H9 (cell line): ENCODE measurements at regions not wholly inside any gene's neighbourhood (a gene's known extent, or its start where the extent isn't known, plus 50 kb on each side); places are given as distances from the start of the nearest gene placed in this dataset.

Experiments used
- DNase-seq: peaks from one replicate; pipeline ENCODE4 v3.0.0-alpha.2; 2017
- H2AFZ ChIP-seq: one replicate; pipeline ENCODE4 v1.6.1; 2013; ENCODE audit warnings: mild to moderate bottlenecking, low read length, control low read depth, moderate library complexity
- H2AK5ac ChIP-seq: 2 replicates; pipeline ENCODE4 v1.6.1; 2013; ENCODE audit warnings: low read length, control low read depth, mixed read lengths; ENCODE audit not compliant: insufficient read length
- H2BK120ac ChIP-seq: one replicate; pipeline ENCODE4 v1.6.1; 2013; ENCODE audit warnings: low read depth, mild to moderate bottlenecking, low read length, control low read depth, inconsistent platforms; ENCODE audit not compliant: poor library complexity, severe bottlenecking
- H2BK12ac ChIP-seq: 2 replicates; pipeline ENCODE4 v1.6.1; 2013; ENCODE audit warnings: low read length, control low read depth, mixed read lengths, low read depth; ENCODE audit not compliant: insufficient read length
- H2BK15ac ChIP-seq: 2 replicates; pipeline ENCODE4 v1.6.1; 2013; ENCODE audit warnings: low read depth, low read length, control low read depth
- H2BK20ac ChIP-seq: one replicate; pipeline ENCODE4 v1.6.1; 2013; ENCODE audit warnings: low read depth, mild to moderate bottlenecking, low read length, control low read depth, inconsistent platforms; ENCODE audit not compliant: poor library complexity, severe bottlenecking
- H2BK5ac ChIP-seq: 2 replicates; pipeline ENCODE4 v1.6.1; 2013; ENCODE audit warnings: low read length, control low read depth, mixed read lengths; ENCODE audit not compliant: insufficient read length
- H3K14ac ChIP-seq: 2 replicates; pipeline ENCODE4 v1.6.1; 2013; ENCODE audit warnings: low read length, control low read depth; ENCODE audit not compliant: insufficient read depth
- H3K18ac ChIP-seq: 2 replicates; pipeline ENCODE4 v1.6.1; 2013; ENCODE audit warnings: low read depth, mild to moderate bottlenecking, mixed read lengths, low read length, control low read depth; ENCODE audit not compliant: insufficient read length
- H3K23ac ChIP-seq: 2 replicates; pipeline ENCODE4 v1.6.1; 2013; ENCODE audit warnings: low read length, control low read depth, mixed read lengths, low read depth; ENCODE audit not compliant: insufficient read length
- H3K23me2 ChIP-seq: 2 replicates; pipeline ENCODE4 v1.6.1; 2013; ENCODE audit warnings: low read depth, mild to moderate bottlenecking, mixed read lengths, low read length, control low read depth; ENCODE audit not compliant: insufficient read length, poor library complexity, severe bottlenecking
- H3K27ac ChIP-seq: 2 replicates; pipeline ENCODE4 v1.5.1; 2013; ENCODE audit warnings: low read length, control low read depth, mixed read lengths, low read depth; ENCODE audit not compliant: insufficient read length
- H3K27me3 ChIP-seq: 2 replicates; pipeline ENCODE4 v1.6.1; 2013; ENCODE audit warnings: low read length, control low read depth, inconsistent platforms; ENCODE audit not compliant: insufficient read depth
- H3K4ac ChIP-seq: 2 replicates; pipeline ENCODE4 v1.6.1; 2013; ENCODE audit warnings: low read depth, mild to moderate bottlenecking, control low read depth, inconsistent platforms, low read length, moderate library complexity
- H3K4me1 ChIP-seq: 2 replicates; pipeline ENCODE4 v1.6.1; 2013; ENCODE audit warnings: low read length, control low read depth, inconsistent platforms; ENCODE audit not compliant: insufficient read depth
- H3K4me2 ChIP-seq: 2 replicates; pipeline ENCODE4 v1.6.1; 2013; ENCODE audit warnings: low read length, control low read depth, mixed read lengths; ENCODE audit not compliant: insufficient read length, insufficient read depth
- H3K56ac ChIP-seq: 2 replicates; pipeline ENCODE4 v1.6.1; 2013; ENCODE audit warnings: low read depth, mild to moderate bottlenecking, mixed read lengths, low read length, control low read depth; ENCODE audit not compliant: insufficient read length
- H3K79me1 ChIP-seq: 2 replicates; pipeline ENCODE4 v1.6.1; 2013; ENCODE audit warnings: low read depth, mild to moderate bottlenecking, moderate library complexity, low read length, control low read depth, inconsistent platforms; ENCODE audit not compliant: insufficient read depth, poor library complexity, severe bottlenecking
- H3K79me2 ChIP-seq: 2 replicates; pipeline ENCODE4 v1.6.1; 2013; ENCODE audit warnings: low read length, control low read depth, inconsistent platforms; ENCODE audit not compliant: insufficient read depth
- H3K9ac ChIP-seq: 2 replicates; pipeline ENCODE4 v1.6.1; 2013; ENCODE audit warnings: low read length, control low read depth, mixed read lengths; ENCODE audit not compliant: insufficient read length; ENCODE audit errors: extremely low read depth
- H3K9me3 ChIP-seq: one replicate; pipeline ENCODE4 v1.6.1; 2013; ENCODE audit warnings: low read depth, low read length, inconsistent platforms; ENCODE audit not compliant: control insufficient read depth
- H3T11ph ChIP-seq: one replicate; pipeline ENCODE4 v1.6.1; 2013; ENCODE audit warnings: mild to moderate bottlenecking, low read length, control low read depth, inconsistent platforms
- H4K20me1 ChIP-seq: one replicate; pipeline ENCODE4 v1.6.1; 2013; ENCODE audit not compliant: control insufficient read depth, insufficient read length, insufficient read depth
- H4K5ac ChIP-seq: 2 replicates; pipeline ENCODE4 v1.6.1; 2013; ENCODE audit warnings: low read depth, mild to moderate bottlenecking, mixed read lengths, low read length, control low read depth; ENCODE audit not compliant: insufficient read length
- H4K8ac ChIP-seq: replicated peaks from 2 replicates; pipeline ENCODE4 v1.6.1; 2013; ENCODE audit warnings: low read length, control low read depth, mixed read lengths, low read depth; ENCODE audit not compliant: insufficient read length
- H4K91ac ChIP-seq: 2 replicates; pipeline ENCODE4 v1.6.1; 2013; ENCODE audit warnings: low read depth, mild to moderate bottlenecking, moderate library complexity, mixed read lengths, low read length, control low read depth; ENCODE audit not compliant: insufficient read length
- H3K27ac Mint-ChIP-seq, 3 experiments: 2 replicates in 2 of 3; 3 replicates in 1 of 3; pipeline ENCODE4 v1.8.0; 2020 to 2021; ENCODE audit warnings: mixed read lengths in 3 of 3, mild to moderate bottlenecking in 1 of 3, moderate library complexity in 1 of 3
- H3K27me3 Mint-ChIP-seq: 2 replicates; pipeline ENCODE4 v1.8.0; 2021; ENCODE audit warnings: low read depth, mild to moderate bottlenecking, moderate library complexity, mixed read lengths
- H3K36me3 Mint-ChIP-seq, 3 experiments: 2 replicates in 2 of 3; 3 replicates in 1 of 3; pipeline ENCODE4 v1.8.0; 2020 to 2021; ENCODE audit warnings: low read depth in 3 of 3, mixed read lengths in 3 of 3; ENCODE audit not compliant: insufficient read depth in 1 of 3
- H3K4me1 Mint-ChIP-seq, 2 experiments: 2 replicates each; pipeline ENCODE4 v1.8.0; 2020; ENCODE audit warnings: mixed read lengths in 2 of 2
- H3K4me3 Mint-ChIP-seq, 2 experiments: 2 replicates in 1 of 2; 3 replicates in 1 of 2; pipeline ENCODE4 v1.8.0; 2020 to 2021; ENCODE audit warnings: mild to moderate bottlenecking in 2 of 2, mixed read lengths in 2 of 2, moderate library complexity in 1 of 2
- H3K9me3 Mint-ChIP-seq, 2 experiments: 2 replicates in 1 of 2; 3 replicates in 1 of 2; pipeline ENCODE4 v1.8.0; 2020; ENCODE audit warnings: mild to moderate bottlenecking in 2 of 2, mixed read lengths in 2 of 2, moderate library complexity in 1 of 2
- WGBS: extraction: QIAGEN DNeasy Blood & Tissue Kit; methylation state at CpG from one replicate; pipeline ENCODE4 v1.1.7; 2013; ENCODE audit warnings: missing lambda C conversion rate, low lambda C conversion rate, mixed read lengths; ENCODE audit not compliant: insufficient read length; ENCODE audit errors: extremely low coverage; 5-methylcytosine and 5-hydroxymethylcytosine counted together
- TF ChIP-seq, protein P1 (sequence below): fragments of 200-600 bp; sonication (generic); conservative IDR thresholded peaks from 3 replicates; pipeline ENCODE4 v1.8.0; 2021; ENCODE audit warnings: antibody characterized with exemption, mild to moderate bottlenecking

DNA sequence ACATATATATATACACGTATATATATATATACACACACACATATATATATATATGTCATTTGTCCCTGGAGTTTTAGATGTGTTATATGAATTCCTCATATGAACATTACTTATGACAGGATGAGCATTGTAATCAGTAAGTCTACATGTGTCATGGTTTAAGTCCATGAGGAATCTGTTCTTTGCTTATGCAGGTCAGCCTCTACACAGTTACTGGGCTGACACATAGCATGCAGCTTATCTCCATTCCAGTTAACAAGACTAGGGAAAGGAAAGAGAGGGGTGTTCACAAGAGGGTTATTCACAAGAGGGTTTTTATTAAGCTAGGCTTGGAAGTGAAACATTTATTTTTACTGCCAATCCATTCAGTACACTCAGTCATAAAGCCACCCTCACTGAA lies 226.7 kb downstream of the SNX13 start:
- Mint-ChIP-seq H3K9me3 (no peaks in the 10 kb centered on the region), H3K4me1 (peaks cover 24 to 28% of the 10 kb centered on the region in 2 experiments), H3K27ac (no peak overlapping the region), H3K27me3 (no peaks in the 10 kb centered on the region), H3K4me3 (no peak overlapping the region), H3K36me3 (no peaks in the 10 kb centered on the region)
- H3K27ac ChIP-seq: no peak overlapping the region
- no peak overlapping the region for H4K5ac ChIP-seq
- no peak overlapping the region for H3K14ac ChIP-seq
- no peak overlapping the region for H4K91ac ChIP-seq
- TF ChIP-seq, protein P1, sequence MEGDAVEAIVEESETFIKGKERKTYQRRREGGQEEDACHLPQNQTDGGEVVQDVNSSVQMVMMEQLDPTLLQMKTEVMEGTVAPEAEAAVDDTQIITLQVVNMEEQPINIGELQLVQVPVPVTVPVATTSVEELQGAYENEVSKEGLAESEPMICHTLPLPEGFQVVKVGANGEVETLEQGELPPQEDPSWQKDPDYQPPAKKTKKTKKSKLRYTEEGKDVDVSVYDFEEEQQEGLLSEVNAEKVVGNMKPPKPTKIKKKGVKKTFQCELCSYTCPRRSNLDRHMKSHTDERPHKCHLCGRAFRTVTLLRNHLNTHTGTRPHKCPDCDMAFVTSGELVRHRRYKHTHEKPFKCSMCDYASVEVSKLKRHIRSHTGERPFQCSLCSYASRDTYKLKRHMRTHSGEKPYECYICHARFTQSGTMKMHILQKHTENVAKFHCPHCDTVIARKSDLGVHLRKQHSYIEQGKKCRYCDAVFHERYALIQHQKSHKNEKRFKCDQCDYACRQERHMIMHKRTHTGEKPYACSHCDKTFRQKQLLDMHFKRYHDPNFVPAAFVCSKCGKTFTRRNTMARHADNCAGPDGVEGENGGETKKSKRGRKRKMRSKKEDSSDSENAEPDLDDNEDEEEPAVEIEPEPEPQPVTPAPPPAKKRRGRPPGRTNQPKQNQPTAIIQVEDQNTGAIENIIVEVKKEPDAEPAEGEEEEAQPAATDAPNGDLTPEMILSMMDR: no peak
- no peak for DNase-seq
- H2BK12ac ChIP-seq: no peak overlapping the region
- no peak overlapping the region for H3K56ac ChIP-seq
- no peak overlapping the region for H3K23ac ChIP-seq
- no peak overlapping the region for H3K4ac ChIP-seq
- H3K79me2 ChIP-seq: no peaks in the 10 kb centered on the region
- H3K4me1 ChIP-seq: no peaks in the 10 kb centered on the region
- no peak overlapping the region for H2AK5ac ChIP-seq
- no peak overlapping the region for H2BK15ac ChIP-seq
- no peak overlapping the region for H4K8ac ChIP-seq
- H3K9me3 ChIP-seq: no peaks in the 10 kb centered on the region
- no peaks in the 10 kb centered on the region for H3K23me2 ChIP-seq
- H2AFZ ChIP-seq: no peak overlapping the region
- no peaks in the 10 kb centered on the region for H3K79me1 ChIP-seq
- no peak overlapping the region for H3K18ac ChIP-seq
- no peak overlapping the region for H2BK5ac ChIP-seq
- no peak overlapping the region for H3T11ph ChIP-seq
- H2BK20ac ChIP-seq: no peak overlapping the region
- H2BK120ac ChIP-seq: no peak overlapping the region
- no peak overlapping the region for H3K9ac ChIP-seq
- H3K4me2 ChIP-seq: no peak overlapping the region
- WGBS: no CpG with 5 or more reads among the region's 1 CpG
- no peaks in the 10 kb centered on the region for H4K20me1 ChIP-seq
- no peaks in the 10 kb centered on the region for H3K27me3 ChIP-seq
